ENCODE measurements at regions not wholly inside any gene's neighbourhood (a gene's known extent, or its start where the extent isn't known, plus 50 kb on each side); places are given as distances from the start of the nearest gene placed in this dataset.

- no peak for ATAC-seq
- TF ChIP-seq RARB (CRISPR knock-in tag; IDR thresholded peaks at IDR 0.05) = no peak
- TF ChIP-seq ARNTL (CRISPR knock-in tag; IDR thresholded peaks at IDR 0.05; ENCODE audit: borderline replicate concordance, low read depth) = no peak
- TF ChIP-seq BACH2 (CRISPR knock-in tag; IDR thresholded peaks at IDR 0.05; ENCODE audit: borderline replicate concordance) = no peak
- TF ChIP-seq CREB5 (CRISPR knock-in tag; IDR thresholded peaks at IDR 0.05; ENCODE audit: low read depth) = no peak
- no peak for TF ChIP-seq ZC3H10 (CRISPR knock-in tag; IDR thresholded peaks at IDR 0.05)
- TF ChIP-seq OSR1 (CRISPR knock-in tag; IDR thresholded peaks at IDR 0.05) = no peak
- TF ChIP-seq TCF4 (CRISPR knock-in tag; IDR thresholded peaks at IDR 0.05; ENCODE audit: borderline replicate concordance) = no peak
- TF ChIP-seq ESRRG (CRISPR knock-in tag; IDR thresholded peaks at IDR 0.05) = no peak
- TF ChIP-seq ZFP3 (CRISPR knock-in tag; IDR thresholded peaks at IDR 0.05) = no peak
- no peak for TF ChIP-seq PATZ1 (CRISPR knock-in tag; IDR thresholded peaks at IDR 0.05; ENCODE audit: borderline replicate concordance)
Observed at GRCh38 chrX:4118666-4119530, 405.4 kb upstream of the PRKX start.

DNA sequence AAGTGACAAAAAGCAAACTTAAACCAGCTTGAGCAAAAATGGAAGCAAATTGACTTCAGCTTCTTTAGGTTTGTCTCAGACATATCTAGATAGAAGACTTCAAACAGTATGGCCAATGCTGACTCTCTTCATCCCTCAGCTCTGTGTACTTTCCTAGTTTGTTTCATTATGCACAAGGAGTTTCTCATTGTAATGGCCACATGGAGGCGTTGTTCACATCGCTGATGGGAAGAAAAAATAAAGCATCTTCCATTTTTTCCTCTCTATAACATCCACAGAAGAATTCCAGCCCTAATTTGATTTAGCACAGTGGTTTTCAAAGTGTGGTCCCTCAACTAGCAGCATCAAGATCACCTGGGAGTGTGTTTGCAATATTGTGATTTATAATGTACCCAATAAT, 397.5 kb upstream of the PRKX start:
- no peak for TF ChIP-seq ZNF565 (CRISPR knock-in tag; conservative IDR thresholded peaks at IDR 0.05; ENCODE audit: low read depth)
- TF ChIP-seq ZFP3 (CRISPR knock-in tag; IDR thresholded peaks at IDR 0.05) = no peak
- TF ChIP-seq RARB (CRISPR knock-in tag; IDR thresholded peaks at IDR 0.05) = no peak
- no peak for TF ChIP-seq TOX (CRISPR knock-in tag; IDR thresholded peaks at IDR 0.05; ENCODE audit: borderline replicate concordance)
- no peak for TF ChIP-seq ESRRG (CRISPR knock-in tag; IDR thresholded peaks at IDR 0.05)
- no peak for TF ChIP-seq BACH2 (CRISPR knock-in tag; IDR thresholded peaks at IDR 0.05; ENCODE audit: borderline replicate concordance)
- no peak for TF ChIP-seq TCF4 (CRISPR knock-in tag; IDR thresholded peaks at IDR 0.05; ENCODE audit: borderline replicate concordance)
- no peak for TF ChIP-seq ZC3H10 (CRISPR knock-in tag; IDR thresholded peaks at IDR 0.05)
- no peak for TF ChIP-seq ISL1 (CRISPR knock-in tag; IDR thresholded peaks at IDR 0.05)
- no peak for TF ChIP-seq CSRNP3 (CRISPR knock-in tag; IDR thresholded peaks at IDR 0.05)
- ATAC-seq = no peak

GRCh38 chrX:4094926-4095325, 381.5 kb upstream of the PRKX start:
- TF ChIP-seq ARNTL (CRISPR knock-in tag; IDR thresholded peaks at IDR 0.05; ENCODE audit: borderline replicate concordance, low read depth) (no peak), TSHZ2 (CRISPR knock-in tag; IDR thresholded peaks at IDR 0.05) (no peak), TOX (CRISPR knock-in tag; IDR thresholded peaks at IDR 0.05; ENCODE audit: borderline replicate concordance) (no peak), GLIS3 (CRISPR knock-in tag; IDR thresholded peaks at IDR 0.05) (no peak), CREB5 (CRISPR knock-in tag; IDR thresholded peaks at IDR 0.05; ENCODE audit: low read depth) (no peak), RARB (CRISPR knock-in tag; IDR thresholded peaks at IDR 0.05) (no peak), ZC3H10 (CRISPR knock-in tag; IDR thresholded peaks at IDR 0.05) (no peak)
- no peak for ATAC-seq
